Retinal pigment epithelial cell (primary cell): ENCODE measurements at regions not wholly inside any gene's neighbourhood (a gene's known extent, or its start where the extent isn't known, plus 50 kb on each side); places are given as distances from the start of the nearest gene placed in this dataset.

Source experiments
- DNase-seq: peaks from one replicate; pipeline ENCODE4 v3.0.0-alpha.2; 2010; ENCODE audit warnings: low read depth
- H3K4me3 ChIP-seq: 2 replicates; pipeline ENCODE4 v1.5.1; 2011; ENCODE audit warnings: mild to moderate bottlenecking, low read length, control low read depth, moderate library complexity
- CTCF ChIP-seq: conservative IDR thresholded peaks from 2 replicates; pipeline ENCODE4 v1.5.1; 2011; ENCODE audit warnings: low read depth, low read length, control low read depth, inconsistent platforms

GRCh38 chr12:92020983-92021665 lies 124.5 kb downstream of the BTG1 start:
- no peak for TF ChIP-seq CTCF
- DNase-seq: no peak
- H3K4me3 ChIP-seq: no peak overlapping the region

GRCh38 chr12:92019491-92020277 lies 126.0 kb downstream of the BTG1 start:
- no peak for DNase-seq
- no peak for TF ChIP-seq CTCF

GRCh38 chr12:92012691-92013090 lies 133.0 kb downstream of the BTG1 start:
- TF ChIP-seq CTCF: no peak
- no peak overlapping the region for H3K4me3 ChIP-seq
- DNase-seq: no peak

More at GRCh38 chr12:92019491-92020277, 126.0 kb downstream of the BTG1 start:
- no peak overlapping the region for H3K4me3 ChIP-seq

- TF ChIP-seq CTCF: no peak
- no peak for DNase-seq
- no peak overlapping the region for H3K4me3 ChIP-seq
These were observed 134.6 kb downstream of the BTG1 start for GRCh38 chr12:92010853-92011701.

GRCh38 chr12:92010368-92010767 lies 135.3 kb downstream of the BTG1 start:
- no peak for DNase-seq
- TF ChIP-seq CTCF: no peak
- H3K4me3 ChIP-seq: no peak overlapping the region

- DNase-seq: no peak
- no peak overlapping the region for H3K4me3 ChIP-seq
- TF ChIP-seq CTCF: no peak
These were observed 137.3 kb downstream of the BTG1 start for GRCh38 chr12:92008345-92008744.
